Central memory CD4-positive, alpha-beta T cell (primary cell): ENCODE measurements at regions not wholly inside any gene's neighbourhood (a gene's known extent, or its start where the extent isn't known, plus 50 kb on each side); places are given as distances from the start of the nearest gene placed in this dataset.

ENCODE experiments used
- DNase-seq: peaks from one replicate; pipeline ENCODE4 v3.0.0; 2022

DNA sequence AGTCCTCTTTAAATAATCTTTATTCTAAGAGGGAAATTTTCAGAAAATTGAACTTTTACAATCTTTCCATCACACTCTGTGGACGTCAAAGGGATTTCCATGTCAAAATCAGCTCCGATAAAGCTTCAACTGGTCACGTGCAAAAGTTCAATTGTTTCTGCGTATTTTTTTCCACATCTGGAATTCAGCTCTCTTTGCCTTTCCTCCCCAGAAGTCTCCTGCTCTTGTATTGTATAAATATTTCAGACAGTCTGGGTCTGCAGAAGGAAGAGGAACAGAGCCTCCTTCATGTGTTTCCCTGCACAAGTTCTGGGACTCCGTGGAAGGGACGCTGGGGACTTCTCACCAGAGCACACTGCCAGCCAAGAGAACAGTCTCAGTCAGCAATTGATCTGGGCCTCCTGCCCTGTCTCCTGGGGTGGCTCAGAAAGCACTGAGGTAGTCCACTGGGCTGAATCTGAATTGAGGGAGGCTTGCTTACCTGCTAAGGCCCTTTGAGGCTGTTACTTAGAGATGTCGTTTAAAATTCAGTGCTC lies 251.5 kb downstream of the TFCP2L1 start:
- no peak for DNase-seq

DNA sequence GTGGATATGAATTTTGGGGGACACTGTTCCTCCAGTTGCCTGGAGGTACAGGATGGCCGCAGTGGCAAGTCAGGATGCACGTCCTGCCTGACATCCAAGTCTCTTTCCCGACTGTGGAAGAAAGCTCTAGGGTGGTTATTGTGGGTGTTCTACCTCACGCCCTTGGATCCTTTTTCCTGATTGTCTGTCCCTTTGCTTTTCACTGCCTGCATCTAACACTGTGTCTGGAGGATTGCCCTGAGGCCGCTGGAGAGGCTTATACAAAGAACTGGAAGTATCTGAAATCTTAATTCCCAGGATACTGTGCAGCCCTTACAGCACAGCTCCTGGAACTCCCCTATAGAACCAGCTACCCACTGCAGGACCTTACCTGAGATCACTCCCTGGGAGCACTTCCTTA lies 250.5 kb downstream of the TFCP2L1 start:
- no peak for DNase-seq

DNA sequence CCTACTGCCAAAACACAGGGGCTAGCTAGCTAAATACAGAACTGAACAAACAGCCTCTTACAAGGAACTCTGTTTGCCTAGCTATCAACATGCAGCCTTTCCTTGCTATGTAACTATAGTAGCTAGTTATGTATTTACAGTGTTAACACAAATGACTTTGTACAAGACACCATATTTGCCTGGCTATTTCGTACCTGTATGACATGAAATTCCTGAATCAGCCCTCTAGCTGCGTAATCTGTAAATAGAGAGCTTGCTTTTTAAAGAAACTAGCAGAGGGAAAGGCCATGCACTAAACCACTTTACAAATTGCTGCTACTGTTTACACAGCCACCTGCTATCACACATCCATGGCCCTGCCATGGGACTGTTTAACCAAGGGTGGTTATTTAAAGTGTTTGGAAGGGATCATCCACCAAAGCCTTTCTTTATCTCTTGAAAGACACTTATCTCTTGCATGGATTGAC lies 248.7 kb downstream of the TFCP2L1 start:
- no peak for DNase-seq

DNA sequence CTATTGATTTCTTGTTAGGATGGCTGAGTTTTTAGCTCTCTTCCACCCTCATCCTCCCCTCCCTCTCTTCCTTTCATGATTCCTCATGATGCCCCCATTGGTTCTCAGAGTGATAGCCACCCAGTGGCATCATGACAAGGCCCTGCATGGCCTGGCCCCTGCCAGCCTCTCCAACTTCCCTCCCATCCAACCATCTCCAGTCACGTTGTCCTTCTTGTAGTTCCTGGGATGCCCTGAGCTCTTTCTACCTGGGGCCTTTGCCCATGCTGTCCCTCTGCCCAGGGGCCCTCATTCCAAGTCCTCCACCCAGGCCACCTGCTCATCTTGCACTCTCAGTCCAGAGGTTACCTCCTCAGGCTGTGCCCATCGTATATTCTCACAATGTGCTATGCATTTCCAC lies 247.5 kb downstream of the TFCP2L1 start:
- DNase-seq = no peak

DNA sequence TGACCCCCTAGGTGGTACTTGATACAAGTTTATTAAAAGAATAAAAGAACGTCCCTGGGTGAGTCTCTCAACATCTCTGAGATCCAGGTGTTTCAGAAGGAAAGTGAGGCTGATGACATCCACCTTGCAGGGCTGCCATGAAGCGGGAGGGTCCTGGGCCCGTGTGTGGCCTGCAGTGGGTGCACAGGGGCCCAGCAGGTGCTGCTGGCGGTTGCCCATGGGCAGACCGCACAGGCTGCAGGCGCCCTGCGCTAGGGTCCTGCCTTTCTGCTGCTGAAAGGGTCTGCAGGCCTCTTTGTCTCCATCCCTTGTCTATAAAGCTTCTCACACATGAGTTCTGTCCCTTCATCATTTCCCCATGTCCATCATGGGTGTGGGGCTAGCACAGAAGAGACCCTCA lies 247.0 kb downstream of the TFCP2L1 start:
- DNase-seq = no peak

DNA sequence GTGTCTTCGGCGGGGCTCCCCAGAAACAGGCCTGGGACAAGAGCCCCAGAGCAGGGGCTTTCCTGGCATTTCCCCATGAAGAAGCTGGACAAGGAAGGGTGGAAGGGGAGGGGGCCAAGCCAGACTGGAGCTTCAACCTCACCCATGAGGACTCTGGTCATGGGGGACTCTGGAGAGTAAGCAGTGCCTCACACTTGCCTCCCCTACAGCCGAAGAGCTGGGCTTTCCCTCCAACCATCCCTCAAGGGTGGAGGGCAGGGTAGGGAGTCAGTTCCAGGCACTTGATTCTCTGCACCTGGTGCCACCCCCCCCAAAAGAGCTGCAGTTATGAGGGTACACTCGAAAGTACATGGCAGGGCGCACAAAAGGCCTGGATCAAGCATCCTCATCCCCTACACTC lies 246.6 kb downstream of the TFCP2L1 start:
- no peak for DNase-seq

DNA sequence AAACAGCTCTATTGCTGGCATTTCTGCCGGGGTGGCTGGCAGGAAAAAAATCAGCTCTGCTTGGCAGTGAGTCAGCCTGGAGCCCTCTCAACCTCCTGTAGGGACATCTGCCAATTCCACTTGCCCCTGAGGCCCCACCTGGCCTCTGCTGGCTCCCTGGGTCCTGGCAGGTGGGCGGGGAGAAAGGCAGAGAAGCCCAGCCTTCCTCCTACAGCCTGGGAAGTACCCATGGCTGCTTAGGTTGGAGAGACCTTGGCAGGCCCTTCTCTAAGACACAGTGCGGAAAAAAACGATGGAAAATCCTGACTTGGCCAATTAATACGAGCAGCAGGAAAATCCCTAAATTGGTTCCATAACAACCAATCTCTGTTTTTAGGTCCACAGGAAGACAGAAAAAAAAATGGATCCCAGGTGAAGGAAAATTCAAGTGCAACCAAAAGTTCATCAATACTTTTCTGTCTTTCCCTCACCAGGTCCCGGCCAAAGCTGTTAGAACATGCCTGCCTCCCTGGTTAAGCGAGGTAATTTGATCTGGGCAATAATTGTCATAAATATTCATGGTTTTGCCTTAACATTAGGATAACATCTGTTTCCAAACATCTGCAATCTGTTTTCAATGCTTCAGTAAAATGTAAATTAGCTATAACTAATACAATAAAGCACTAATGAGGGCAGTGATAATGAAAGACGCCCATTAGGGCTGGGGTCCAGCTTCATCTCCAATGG lies 245.9 kb downstream of the TFCP2L1 start:
- no peak for DNase-seq

DNA sequence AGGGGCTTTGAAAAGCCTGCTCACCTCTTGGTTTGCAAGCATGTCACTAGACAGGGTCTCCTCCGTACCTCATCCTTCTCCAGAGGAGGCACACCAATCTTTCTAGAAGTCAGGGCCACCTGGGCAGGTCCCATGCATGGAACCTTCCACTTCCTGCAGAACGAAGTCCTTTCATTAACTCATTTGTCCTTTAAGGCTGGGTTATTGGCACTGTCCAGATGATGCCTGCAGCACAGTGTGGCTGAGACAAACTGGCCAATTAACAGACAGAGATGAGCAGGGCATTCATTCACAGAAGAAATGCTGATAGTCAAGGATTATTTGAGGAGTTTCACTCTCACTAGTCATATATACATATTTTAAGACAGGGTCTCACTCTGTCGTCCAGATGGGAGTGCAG lies 245.3 kb downstream of the TFCP2L1 start:
- DNase-seq = no peak

DNA sequence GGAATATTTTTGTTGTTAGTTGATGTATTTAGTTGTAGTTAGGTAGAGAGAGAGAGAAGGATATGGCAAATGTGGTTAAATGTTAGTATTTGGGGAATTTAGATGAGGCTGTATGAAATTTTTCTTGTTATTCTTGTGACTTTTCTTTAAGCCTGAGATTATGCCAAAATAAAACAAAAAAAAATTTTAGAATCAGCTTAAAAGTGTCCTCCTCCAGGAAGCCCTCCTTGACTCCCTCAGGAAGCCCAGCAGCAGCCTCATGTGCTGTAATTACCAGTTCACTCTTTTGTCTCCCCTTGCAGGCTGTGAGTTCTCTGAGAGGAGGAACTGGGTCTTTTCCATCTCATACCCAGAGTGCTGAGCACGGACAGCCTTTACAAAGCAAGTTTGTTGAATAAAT lies 243.5 kb downstream of the TFCP2L1 start:
- no peak for DNase-seq

DNA sequence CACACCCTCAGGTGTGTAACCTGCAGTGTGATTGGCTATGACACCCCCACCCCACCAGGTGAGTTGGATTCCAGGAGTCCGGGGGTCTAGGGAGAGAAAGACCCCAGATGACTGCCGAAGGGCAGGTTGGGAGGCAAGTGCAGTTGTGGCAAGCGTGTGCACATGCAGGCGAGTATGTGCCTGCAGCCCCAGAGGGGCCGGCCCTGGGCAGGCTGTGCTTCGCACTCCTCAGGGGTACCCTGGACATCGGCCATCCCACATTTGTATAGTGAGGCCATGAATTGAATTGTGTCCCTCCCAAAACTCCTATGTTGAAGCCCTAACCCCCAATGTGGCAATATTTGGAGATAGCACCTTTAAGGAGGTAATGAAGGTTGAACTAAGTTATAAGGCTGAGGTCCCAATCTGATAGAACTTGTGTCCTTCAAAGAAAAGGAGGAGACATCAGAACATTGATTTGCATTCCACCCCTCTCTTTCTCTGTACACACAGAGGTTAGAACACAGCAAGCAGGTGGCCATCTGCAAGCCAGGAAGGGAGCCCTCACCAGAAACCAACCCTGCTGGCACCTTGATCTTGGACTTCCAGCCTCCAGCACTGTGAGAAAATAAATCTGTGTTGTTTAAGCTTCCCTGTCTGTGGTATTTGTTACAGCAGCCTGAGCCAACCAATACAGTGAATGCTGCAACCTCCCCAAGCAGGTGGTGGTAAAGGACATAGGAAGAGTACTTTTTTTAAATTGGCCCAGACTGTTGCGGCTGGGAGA lies 241.8 kb downstream of the TFCP2L1 start:
- DNase-seq = no peak

DNA sequence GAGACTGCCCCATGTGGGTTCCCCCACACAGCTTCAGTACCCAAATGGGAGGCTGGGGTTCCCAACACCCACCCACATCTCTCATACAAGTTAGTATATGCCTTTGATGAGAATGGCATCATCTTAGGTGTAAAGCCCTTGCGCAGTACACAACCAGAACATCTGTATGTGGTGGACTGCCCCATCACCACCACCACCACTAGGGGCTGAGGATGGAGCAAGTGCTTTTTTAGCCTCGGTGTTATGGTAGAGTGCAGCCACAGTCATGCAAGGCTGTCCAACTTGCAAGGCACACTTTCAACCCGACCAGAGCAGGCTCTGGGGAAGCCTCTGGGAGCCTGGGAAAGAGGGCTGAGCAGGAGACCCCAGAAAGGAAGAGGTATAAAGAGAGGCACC lies 241.2 kb downstream of the TFCP2L1 start:
- no peak for DNase-seq

DNA sequence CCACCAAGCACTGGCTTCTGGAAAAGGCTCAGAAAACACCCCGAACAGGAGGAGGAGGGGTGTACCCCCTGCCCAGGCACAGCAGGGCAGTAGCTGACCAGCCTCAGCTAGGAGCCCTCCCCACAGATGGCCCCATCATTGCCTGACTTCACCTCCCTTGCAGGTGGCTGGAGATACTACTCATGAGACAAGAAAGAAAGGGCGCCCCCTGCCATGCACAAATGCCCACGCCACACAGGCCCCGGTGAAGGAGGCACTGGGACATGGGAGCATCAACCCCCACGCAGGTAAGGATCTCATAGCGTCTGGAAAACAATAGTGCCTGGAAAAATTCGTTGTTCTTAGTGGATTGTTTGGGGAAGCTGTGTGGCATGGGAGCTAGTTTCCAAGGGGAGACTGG lies 240.6 kb downstream of the TFCP2L1 start:
- DNase-seq = no peak

DNA sequence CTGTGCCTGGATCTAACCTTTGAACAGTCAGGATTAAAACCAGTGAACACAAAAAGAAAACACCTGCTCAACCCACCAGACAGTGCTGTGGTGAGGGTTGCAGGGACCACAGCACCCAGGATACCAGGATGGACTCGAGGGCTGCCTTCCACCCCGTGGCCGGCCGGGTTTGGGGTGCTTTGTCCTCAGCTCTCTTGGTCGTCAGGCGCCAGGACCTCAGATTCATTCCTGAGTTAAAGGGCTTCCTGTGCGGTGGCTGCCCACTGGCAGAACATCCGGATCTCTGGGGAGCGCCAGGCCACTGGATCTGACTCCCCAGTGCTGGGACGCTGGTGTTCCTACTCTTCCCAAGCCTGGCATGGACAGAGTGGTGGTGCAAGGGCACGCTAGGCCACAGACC lies 239.8 kb downstream of the TFCP2L1 start:
- no peak for DNase-seq

DNA sequence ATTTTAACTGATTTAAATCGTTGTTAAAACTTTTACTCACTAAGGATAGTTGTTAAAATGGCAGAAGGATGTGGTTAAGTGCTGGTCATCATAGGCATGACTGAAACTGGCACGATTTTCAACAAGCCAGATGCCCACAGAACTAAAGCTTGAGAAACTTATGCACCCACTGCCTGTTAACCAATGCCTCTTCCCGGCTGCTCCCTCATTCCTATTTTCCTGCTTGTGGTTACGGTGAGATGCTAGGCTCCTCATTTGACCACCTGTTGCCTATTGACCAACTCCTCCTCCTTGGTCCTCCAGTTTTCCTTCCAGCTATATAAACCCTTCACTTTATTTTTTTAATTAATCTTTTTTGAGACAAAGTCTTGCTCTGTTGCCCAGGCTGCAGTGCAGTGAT lies 238.7 kb downstream of the TFCP2L1 start:
- no peak for DNase-seq

DNA sequence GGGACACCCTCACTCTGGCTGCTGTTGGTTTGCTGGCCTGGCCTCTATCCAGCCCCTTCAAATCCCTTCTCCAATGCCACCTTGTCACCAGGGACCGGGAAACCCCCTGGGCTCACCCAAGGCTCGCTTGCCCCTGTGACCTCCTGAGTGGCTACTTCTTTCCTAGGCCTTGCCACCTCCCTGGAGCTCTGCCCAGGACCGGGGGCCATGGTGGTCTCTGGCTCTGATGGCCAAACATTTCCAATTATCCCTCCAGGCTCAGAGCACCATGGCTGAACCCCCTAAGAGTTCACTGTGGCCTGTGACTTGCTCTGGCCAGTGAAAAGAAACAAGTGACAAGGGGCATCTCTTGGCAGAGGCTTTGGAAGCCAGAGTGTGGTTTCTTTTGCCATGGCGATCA lies 237.6 kb downstream of the TFCP2L1 start:
- no peak for DNase-seq

DNA sequence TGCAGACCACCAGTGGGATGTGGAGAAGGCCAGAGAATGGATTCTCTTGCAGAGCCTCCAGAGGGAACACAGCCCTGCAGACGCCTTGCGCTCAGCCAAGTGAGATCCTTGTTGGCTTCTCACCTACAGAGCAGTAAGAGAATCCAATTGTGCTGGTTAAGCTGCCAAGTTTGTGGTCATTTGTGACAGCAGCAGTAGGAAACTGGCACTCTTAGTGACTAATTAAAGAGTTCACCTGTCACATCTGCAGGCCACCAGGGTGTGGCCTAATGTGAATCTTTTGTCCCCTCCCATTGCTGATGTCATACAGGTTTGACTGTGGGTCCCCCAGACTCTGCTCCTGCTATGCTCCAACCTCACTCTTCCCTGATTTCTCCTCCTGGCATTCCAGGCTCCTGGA lies 235.9 kb downstream of the TFCP2L1 start:
- no peak for DNase-seq

DNA sequence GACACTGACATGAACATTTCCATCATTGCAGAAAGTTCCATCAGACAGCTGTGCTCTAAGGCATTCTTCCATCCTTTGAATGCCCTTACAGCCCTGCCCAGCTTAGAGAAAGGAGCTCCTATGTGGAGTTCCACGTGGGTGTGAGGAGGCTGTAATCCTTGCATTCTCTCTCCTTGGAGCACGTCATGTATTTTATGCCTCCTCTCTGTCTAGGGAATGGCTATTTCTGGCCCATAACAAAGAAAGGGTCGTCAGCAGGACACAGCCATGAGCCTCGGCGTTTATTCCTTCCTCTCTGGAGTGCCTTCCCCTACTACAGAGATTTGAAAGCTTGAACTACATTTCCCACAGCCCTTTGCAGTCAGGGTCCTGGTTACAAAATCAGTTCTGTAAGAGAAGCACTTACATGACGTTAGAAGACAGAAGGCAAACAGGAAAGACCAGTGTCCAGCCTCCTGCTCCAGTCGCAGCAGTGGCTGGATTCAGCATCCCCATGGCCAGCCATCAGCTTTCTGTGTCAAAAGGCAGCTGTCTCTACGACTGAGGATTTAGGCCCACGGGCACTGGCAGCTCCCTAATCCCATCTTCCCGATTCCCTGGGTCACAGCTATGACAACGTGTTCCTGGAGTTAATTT lies 234.9 kb downstream of the TFCP2L1 start:
- DNase-seq = no peak

DNA sequence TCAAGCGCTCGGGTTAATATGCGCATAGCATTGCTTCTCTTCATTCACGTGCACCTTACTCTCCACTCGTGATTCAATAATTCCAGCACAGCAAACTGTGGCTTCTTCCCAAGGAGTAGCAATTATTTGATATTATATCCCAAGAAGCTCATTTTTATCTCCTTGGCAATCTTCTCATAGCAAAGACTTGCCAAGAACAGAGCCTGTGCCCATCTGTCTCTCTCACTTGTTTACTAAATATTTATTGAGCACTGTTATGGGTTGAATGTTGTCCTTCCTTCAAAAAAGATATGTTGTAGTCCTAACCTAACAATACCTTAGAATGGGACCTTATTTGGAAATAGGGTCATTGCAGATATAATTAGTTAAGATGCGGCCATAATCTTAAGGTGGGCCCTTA lies 233.7 kb downstream of the TFCP2L1 start:
- DNase-seq = no peak

DNA sequence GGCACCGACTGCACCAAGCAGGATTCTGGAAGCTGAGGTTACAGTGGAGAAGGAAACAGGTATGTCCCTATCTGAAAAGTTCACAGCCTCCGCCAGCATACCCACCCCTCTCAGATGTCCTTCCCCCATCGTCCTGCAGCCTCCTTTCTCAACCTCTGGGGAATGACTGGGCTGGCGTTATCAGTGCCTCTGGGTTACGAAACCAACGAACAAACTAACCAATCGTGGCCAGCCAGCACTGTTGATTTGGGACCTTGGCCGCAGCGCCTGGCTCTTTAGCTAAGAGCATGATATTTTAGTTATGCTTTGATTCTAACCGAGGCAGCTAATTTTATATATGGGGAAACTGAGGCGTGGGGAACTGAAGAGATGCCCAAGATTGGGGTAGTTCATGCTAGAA lies 233.0 kb downstream of the TFCP2L1 start:
- DNase-seq = no peak

DNA sequence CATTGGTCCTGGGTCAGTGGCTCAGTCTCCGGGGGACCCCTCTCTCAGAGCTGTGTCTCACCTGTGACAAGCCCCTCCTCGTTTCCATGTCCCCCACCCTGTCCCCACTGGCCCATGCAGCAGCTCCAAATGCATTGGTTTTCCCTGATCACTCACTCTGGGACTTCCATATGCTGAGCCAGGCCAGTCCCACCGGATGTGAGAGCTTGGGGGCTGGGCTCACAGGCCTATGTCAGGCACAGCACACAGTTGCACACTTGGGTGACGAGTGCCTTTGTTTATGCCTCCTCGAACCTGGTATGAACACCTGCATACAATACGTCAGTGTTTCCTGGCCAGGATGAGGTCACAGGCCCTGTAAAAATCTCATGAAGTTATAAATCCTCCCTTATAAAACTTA lies 232.5 kb downstream of the TFCP2L1 start:
- no peak for DNase-seq

DNA sequence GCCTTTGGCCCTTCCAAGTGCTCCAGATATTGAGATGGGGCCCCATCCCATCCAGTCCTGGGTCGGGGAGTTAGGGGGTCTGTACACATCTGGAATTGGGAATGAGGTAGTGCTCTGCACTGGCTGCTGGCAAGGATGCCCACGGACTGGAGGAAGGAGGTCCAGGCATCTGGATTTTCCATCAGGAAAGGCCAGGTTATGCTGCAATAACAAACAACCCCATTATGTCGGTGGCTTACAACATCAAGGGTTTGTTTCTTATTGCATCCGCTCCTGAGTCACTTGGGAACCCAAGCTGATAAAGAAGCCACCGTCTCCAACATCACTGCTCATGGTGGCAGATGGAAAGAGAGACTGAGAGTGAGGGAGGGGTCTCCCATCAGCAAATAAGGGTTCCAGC lies 229.9 kb downstream of the TFCP2L1 start:
- no peak for DNase-seq

DNA sequence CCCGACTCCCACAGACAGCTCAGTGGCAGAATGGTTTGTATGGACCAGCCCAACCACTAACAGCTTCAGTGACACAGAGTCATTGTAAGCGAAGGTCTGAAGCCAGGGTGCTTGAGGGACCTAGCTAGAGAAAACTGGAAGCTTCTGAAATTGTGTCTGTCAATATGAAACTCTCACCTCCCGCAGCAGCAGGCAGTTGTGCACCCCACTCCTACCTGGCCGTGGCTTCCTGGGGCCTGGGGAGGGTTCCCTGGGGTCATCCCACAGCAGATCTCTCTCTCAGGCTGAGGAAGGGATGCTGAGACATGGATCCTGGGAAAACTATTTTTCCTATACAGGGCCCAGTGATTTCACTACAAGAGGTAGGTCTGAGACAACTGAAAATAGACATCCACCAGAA lies 229.5 kb downstream of the TFCP2L1 start:
- DNase-seq = no peak

DNA sequence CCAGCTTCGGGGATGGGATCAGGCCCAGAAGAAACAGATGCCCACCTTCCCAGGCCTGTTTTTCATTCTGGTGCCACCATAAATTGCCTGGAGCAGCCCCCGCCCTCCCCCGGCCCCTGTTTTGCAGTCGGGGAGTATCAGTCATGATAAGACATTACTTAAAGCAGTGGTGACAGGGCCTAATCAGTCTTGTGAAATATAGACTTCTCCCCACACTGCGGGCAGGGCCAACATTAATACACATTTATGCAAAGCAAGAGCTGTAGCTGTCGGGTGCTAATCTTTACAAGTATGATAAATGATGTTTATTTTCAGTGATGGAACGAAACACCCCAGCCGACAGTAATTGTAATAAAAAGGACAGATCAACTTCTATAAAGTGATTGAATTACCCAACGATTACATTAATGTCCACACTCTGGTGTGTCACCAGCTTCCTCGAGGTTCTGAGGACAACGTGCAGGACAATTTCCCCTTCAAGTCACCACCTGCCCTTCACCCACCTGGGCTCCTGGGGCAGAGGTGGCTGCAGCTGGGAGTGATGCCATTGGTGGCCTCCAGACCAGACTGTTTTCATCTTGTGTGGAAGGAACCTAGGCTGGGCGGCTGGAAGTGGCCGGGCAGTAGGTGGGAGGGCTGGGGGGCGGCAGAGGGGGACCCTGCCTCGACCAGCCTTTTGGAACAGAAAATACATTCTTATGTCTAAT lies 226.0 kb downstream of the TFCP2L1 start:
- DNase-seq = no peak
